Endothelial cell of umbilical vein (primary cell): ENCODE measurements at regions not wholly inside any gene's neighbourhood (a gene's known extent, or its start where the extent isn't known, plus 50 kb on each side); places are given as distances from the start of the nearest gene placed in this dataset.

Experiments
- BruUV-seq: library from RNA; stranded (reverse); fragments of 400-500 nt; replicated peaks from 2 replicates; lab custom pipeline; 2021; lab: Mats Ljungman, UMichigan
- CTCF ChIA-PET: fragments of 300-600, 350-600 bp; sonication (Branson Sonifier 250); formaldehyde crosslinking; loops from one replicate; lab custom pipeline; 2021; ENCODE audit warnings: antibody characterized with exemption, inconsistent platforms; lab: Charles Lee
- POLR2A ChIA-PET: fragments of 300-600, 350-600 bp; sonication (Branson Sonifier 250); formaldehyde crosslinking; loops from one replicate; lab custom pipeline; 2021; ENCODE audit warnings: antibody characterized with exemption, inconsistent platforms; lab: Charles Lee
- DNase-seq: peaks from one replicate; pipeline ENCODE4 v3.0.0-alpha.2; 2011; ENCODE audit warnings: low read depth, low spot score
- FAIRE-seq: peaks from 2 replicates; lab custom pipeline; 2011; peaks lifted over from hg19 to GRCh38; lab: Jason Lieb, UNC
- H2AFZ ChIP-seq: 2 replicates; pipeline ENCODE4 v1.6.0; 2012; ENCODE audit warnings: low read depth, low read length, control low read depth, inconsistent platforms
- H3K27ac ChIP-seq: 2 replicates; pipeline ENCODE4 v1.5.1; 2011; ENCODE audit warnings: low read depth, mild to moderate bottlenecking, control low read depth, low read length, moderate library complexity; ENCODE audit not compliant: insufficient read depth
- H3K27me3 ChIP-seq, 2 experiments: 2 replicates each; pipeline versions ENCODE4 v1.6.0 to v1.6.1; 2011; ENCODE audit warnings: low read length in 2 of 2, mixed read lengths in 1 of 2; ENCODE audit not compliant: control insufficient read depth in 2 of 2, insufficient read depth in 2 of 2
- H3K36me3 ChIP-seq, 2 experiments: 2 replicates in 1 of 2; 3 replicates in 1 of 2; pipeline ENCODE4 v1.5.1; 2011; ENCODE audit warnings: low read length in 2 of 2, mild to moderate bottlenecking in 1 of 2, moderate library complexity in 1 of 2; ENCODE audit not compliant: control insufficient read depth in 2 of 2, insufficient read depth in 2 of 2; ENCODE audit errors: extremely low read depth in 1 of 2
- H3K4me1 ChIP-seq: 3 replicates; pipeline ENCODE4 v1.5.1; 2011; ENCODE audit warnings: mild to moderate bottlenecking, low read length; ENCODE audit not compliant: control insufficient read depth, insufficient read depth; ENCODE audit errors: extremely low read depth
- H3K4me2 ChIP-seq: 2 replicates; pipeline ENCODE4 v1.6.1; 2011; ENCODE audit warnings: low read length, control low read depth, mixed read lengths; ENCODE audit not compliant: insufficient read depth
- H3K4me3 ChIP-seq, 3 experiments: fragments of 200-600 bp in 1 of 3; sonication (generic), shearing (Covaris generic) in 1 of 3; replicated peaks in 1 of 3; 2 replicates each; pipeline ENCODE4 v1.5.1; 2011 to 2016; ENCODE audit warnings: control low read depth in 3 of 3, low read length in 3 of 3, mild to moderate bottlenecking in 2 of 3, inconsistent platforms in 1 of 3, low read depth in 1 of 3, moderate library complexity in 1 of 3; ENCODE audit not compliant: insufficient read depth in 1 of 3
- H3K79me2 ChIP-seq: 2 replicates; pipeline ENCODE4 v1.6.0; 2012; ENCODE audit warnings: low read length, inconsistent platforms; ENCODE audit not compliant: control insufficient read depth, insufficient read depth
- H3K9ac ChIP-seq: replicated peaks from 2 replicates; pipeline ENCODE3; 2011; ENCODE audit warnings: low read length, control low read depth; ENCODE audit not compliant: insufficient read depth; ENCODE audit errors: extremely low read depth
- H3K9me1 ChIP-seq: replicated peaks from 3 replicates; pipeline ENCODE4 v1.6.0; 2011; ENCODE audit warnings: mild to moderate bottlenecking, low read length; ENCODE audit not compliant: control insufficient read depth, insufficient read depth; ENCODE audit errors: extremely low read depth
- H3K9me3 ChIP-seq: replicated peaks from 2 replicates; pipeline ENCODE4 v1.5.1; 2012; ENCODE audit warnings: low read length, inconsistent platforms; ENCODE audit not compliant: control insufficient read depth, insufficient read depth
- H4K20me1 ChIP-seq: replicated peaks from 2 replicates; pipeline ENCODE3; 2011; ENCODE audit warnings: mild to moderate bottlenecking, low read length; ENCODE audit not compliant: control insufficient read depth, insufficient read depth; ENCODE audit errors: extremely low read depth
- CTCF ChIP-seq, 2 donors: IDR thresholded peaks; 1 replicate in 1 of 2; 2 replicates in 1 of 2; pipeline ENCODE4 v1.5.1; 2011; ENCODE audit warnings: low read length in 2 of 2, mild to moderate bottlenecking in 2 of 2, moderate library complexity in 2 of 2, control low read depth in 1 of 2, inconsistent platforms in 1 of 2, low read depth in 1 of 2; ENCODE audit not compliant: insufficient read depth in 1 of 2; ENCODE audit errors: extremely low read depth in 1 of 2
- EZH2 ChIP-seq: IDR thresholded peaks from 2 replicates; pipeline ENCODE4 v1.6.1; 2012; ENCODE audit warnings: borderline replicate concordance, low read depth, mild to moderate bottlenecking, moderate library complexity, low read length, inconsistent platforms; ENCODE audit not compliant: severe bottlenecking
- FOS ChIP-seq: IDR thresholded peaks from 2 replicates; pipeline ENCODE4 v1.6.1; 2011; ENCODE audit warnings: mild to moderate bottlenecking, low read length, moderate library complexity, borderline replicate concordance; ENCODE audit not compliant: insufficient read depth
- GATA2 ChIP-seq: IDR thresholded peaks from 2 replicates; pipeline ENCODE4 v1.7.0; 2011; ENCODE audit warnings: low read depth, mild to moderate bottlenecking, moderate library complexity, mixed read lengths, low read length; ENCODE audit not compliant: insufficient read length, insufficient read depth
- JUN ChIP-seq: IDR thresholded peaks from 2 replicates; pipeline ENCODE4 v1.6.1; 2011; ENCODE audit warnings: borderline replicate concordance, low read depth; ENCODE audit not compliant: insufficient read length, insufficient read depth
- MAX ChIP-seq: IDR thresholded peaks from 2 replicates; pipeline ENCODE4 v1.6.1; 2011; ENCODE audit not compliant: insufficient read depth, insufficient read length
- MYC ChIP-seq: IDR thresholded peaks from one replicate; pipeline ENCODE4 v1.6.1; 2011; ENCODE audit warnings: mild to moderate bottlenecking, low read depth, low read length
- POLR2A ChIP-seq: IDR thresholded peaks from 2 replicates; pipeline ENCODE4 v1.6.1; 2012; ENCODE audit warnings: low read depth, mild to moderate bottlenecking, control low read depth, low read length
- POLR2AphosphoS5 ChIP-seq: IDR thresholded peaks from 2 replicates; pipeline ENCODE4 v1.6.1; 2012; ENCODE audit warnings: low read depth, mild to moderate bottlenecking, control low read depth, low read length, moderate library complexity; ENCODE audit not compliant: insufficient read depth
- dilution Hi-C: fragments of 300-500 bp; cut with MboI; formaldehyde crosslinking; loops from one replicate; pipeline ENCODE4 v1.15.0; 2019; ENCODE audit warnings: low sequenced_read_pairs; ENCODE audit not compliant: extremely low pct_ligation_motif_present
- intact Hi-C: fragments of 100-400 bp; cut with micrococcal nuclease; formaldehyde crosslinking; loops from one replicate; pipeline ENCODE4 v1.10.0; 2022

DNA sequence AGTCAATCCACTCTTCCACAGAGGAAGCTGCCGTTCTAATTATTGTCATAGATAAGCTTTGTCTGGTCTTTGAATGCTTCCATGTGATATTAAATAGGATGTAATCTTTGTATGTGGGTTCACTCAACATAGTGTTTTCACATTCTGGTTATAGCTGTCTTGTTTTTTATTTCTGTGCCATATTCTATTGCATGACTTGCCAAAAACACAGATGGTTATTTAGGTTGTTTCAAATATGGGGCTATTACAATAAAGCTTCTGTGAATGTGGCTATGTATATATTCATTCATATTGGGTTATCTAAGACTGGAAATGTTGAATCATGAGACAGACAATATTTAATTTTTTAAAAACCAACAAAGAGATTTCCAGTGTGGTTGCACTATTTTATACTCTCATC is 1109.3 kb upstream of the LRRTM3 start:
- H2AFZ ChIP-seq, result no peak overlapping the region
- dilution Hi-C loops (no loop called here), intact Hi-C loops (no loop called here)
- no peak overlapping the region for H3K27ac ChIP-seq
- DNase-seq (no peak), FAIRE-seq (no peak)
- no peak for TF ChIP-seq POLR2AphosphoS5
- ChIA-PET POLR2A (no interaction called here), CTCF (no interaction called here)
- H3K4me1 ChIP-seq, result no peaks in the 10 kb centered on the region
- H3K9me1 ChIP-seq, result no peaks in the 10 kb centered on the region
- BruUV-seq, result no TSS peak
- H3K79me2 ChIP-seq, result no peaks in the 10 kb centered on the region
- no peak overlapping the region for H3K9ac ChIP-seq
- H3K9me3 ChIP-seq, result no peaks in the 10 kb centered on the region
- H4K20me1 ChIP-seq, result no peaks in the 10 kb centered on the region
- H3K36me3 ChIP-seq, result no peaks in the 10 kb centered on the region
- H3K4me2 ChIP-seq, result no peak overlapping the region
- no peak overlapping the region for H3K4me3 ChIP-seq
- no peaks in the 10 kb centered on the region for H3K27me3 ChIP-seq

DNA sequence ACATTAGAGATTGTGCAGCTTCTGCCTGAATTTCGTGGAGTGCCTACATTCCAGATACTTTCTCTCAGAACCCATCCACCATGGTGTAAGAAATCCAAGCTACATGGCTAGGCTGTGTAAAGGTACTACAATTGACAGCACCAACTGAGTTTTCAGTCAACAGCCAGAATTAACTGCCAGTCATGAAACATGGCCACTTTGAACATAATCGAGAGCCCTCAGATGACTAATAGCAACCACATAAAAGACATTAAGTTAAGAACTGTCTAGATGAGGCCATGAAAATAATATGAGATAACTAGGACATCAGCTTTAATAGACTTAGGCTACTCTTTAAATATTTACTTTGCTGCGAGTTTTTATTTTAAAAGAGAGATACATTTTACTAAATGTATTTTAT is 1106.8 kb upstream of the LRRTM3 start:
- ChIA-PET CTCF (no interaction called here), POLR2A (no interaction called here)
- Histone ChIP-seq H3K79me2 (no peaks in the 10 kb centered on the region), H3K9me3 (no peaks in the 10 kb centered on the region), H3K36me3 (no peaks in the 10 kb centered on the region), H3K4me1 (no peaks in the 10 kb centered on the region), H3K9me1 (no peaks in the 10 kb centered on the region), H2AFZ (no peak overlapping the region), H3K4me2 (no peak overlapping the region), H3K4me3 (no peak overlapping the region), H4K20me1 (no peaks in the 10 kb centered on the region), H3K27me3 (no peaks in the 10 kb centered on the region), H3K27ac (no peak overlapping the region), H3K9ac (no peak overlapping the region)
- no peak for TF ChIP-seq POLR2A
- TF ChIP-seq EZH2, result no peak
- no peak for TF ChIP-seq CTCF (IDR thresholded peaks at IDR 0.05; ENCODE audit: extremely low read depth in 1 of 2, insufficient read depth in 1 of 2, low read depth in 1 of 2, low read length in 2 of 2)
- no peak for TF ChIP-seq MYC
- no peak for TF ChIP-seq MAX
- TF ChIP-seq GATA2, result no peak
- TF ChIP-seq FOS, result no peak
- TF ChIP-seq JUN, result no peak
- BruUV-seq, result no TSS peak
- intact Hi-C loops (no loop called here), dilution Hi-C loops (no loop called here)
- FAIRE-seq (no peak), DNase-seq (no peak)
